ENCODE measurements at regions not wholly inside any gene's neighbourhood (a gene's known extent, or its start where the extent isn't known, plus 50 kb on each side); places are given as distances from the start of the nearest gene placed in this dataset.
"Not testable (repeated sequence)": the region's sequence is repeated elsewhere in the genome, so short reads cannot be mapped to it uniquely, and the experiment has no call there.

- peak; percentile 81 for DNase-seq
Observed at GRCh38 chr2:95686056-95686825, 94.4 kb downstream of the TRIM43 start.

GRCh38 chr2:95687852-95688251 lies 96.1 kb downstream of the TRIM43 start:
- DNase-seq = peak; percentile 66

- DNase-seq = not testable (repeated sequence)
Observed at GRCh38 chr2:95691210-95691609, 99.4 kb downstream of the TRIM43 start.

- not testable (repeated sequence) for DNase-seq
Observed at GRCh38 chr2:95693071-95693846, 101.5 kb downstream of the TRIM43 start.

GRCh38 chr2:95695613-95696012 lies 103.8 kb downstream of the TRIM43 start:
- no peak for DNase-seq

DNA sequence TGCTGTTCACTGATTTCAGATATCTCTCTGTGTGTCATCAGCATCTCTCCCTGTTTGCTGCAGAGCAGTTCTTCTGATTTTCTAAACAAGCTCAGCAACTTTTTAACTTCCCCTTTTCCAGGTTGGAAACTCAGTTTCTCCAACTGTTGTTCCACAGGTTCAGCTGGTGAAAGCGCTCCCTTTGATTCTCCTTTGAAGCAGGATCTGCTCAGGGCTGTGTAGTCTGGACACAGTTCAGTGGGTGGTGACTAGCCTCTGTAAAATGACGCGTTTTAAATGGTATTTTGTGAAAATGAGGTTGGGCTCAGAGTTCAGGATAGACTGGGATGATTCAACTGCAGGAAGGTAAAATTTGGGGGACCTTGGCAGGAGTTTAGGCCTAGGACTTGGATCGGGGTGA lies 106.3 kb downstream of the TRIM43 start:
- peak; percentile 44 for DNase-seq

DNA sequence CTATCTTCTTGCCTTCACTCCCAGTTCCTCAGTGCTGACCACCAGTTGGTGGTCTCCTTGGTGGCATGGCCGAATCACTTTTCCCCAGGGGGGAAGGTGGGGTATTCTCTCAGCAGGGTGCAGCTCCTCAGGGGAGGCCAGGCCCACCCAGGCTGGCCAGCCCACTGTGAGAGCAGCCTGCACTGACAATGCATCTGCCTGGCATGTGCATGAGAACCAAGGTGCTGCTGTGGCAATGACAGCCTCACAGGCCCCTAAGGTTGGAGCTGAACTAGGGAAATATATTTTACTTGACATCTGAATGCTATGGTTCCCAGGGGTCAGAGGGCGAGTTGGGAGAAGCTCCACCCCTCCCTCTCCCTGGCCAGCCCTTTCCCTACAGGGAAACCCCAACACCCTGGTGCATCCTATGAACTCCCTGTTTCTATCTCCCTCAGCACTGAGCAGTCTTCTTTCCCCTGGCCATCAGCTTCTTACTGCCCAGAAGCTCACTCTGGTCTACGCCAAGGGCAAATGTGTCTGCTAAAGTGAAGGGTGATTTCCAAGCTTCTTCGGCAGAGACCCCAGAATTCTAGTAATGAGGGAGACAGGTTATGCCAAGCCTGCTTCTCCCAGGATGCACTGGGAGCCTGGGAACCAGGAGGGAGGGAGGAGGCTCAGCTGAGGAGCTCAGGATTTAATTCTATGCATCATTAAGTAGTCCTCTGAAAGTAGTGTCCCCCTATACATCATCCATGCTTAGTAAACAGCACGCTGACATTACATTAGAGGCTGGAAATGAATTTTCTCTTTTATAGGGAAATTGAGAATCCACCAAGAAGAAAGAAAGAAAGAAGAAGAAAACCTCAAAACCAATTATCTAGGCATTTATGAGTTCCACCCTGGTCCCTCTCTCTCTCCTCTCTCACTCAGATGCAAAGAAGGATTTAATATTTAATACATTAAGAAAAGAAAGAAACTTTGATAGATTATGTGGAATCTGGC lies 107.7 kb downstream of the TRIM43 start:
- DNase-seq = not testable (repeated sequence)

DNA sequence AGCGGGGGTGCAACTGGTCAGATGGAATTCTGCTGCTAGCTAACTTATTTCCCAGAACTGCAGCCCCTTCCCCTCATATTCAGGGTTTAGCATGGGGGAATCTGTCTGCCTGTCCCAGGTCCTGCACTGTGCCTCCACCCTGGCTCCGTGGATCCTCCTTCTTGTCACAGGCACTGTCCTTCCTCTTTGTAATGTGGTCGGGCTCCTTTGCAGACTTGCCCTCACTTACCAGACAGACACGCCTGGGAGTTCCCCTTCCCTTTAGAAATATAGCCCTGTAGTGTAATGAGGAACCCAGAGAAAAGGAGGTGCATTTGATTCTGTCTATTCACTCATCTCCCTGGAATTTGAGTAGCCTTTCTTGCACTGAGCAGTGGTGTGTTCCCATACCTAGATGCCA lies 108.7 kb downstream of the TRIM43 start:
- no peak for DNase-seq

- DNase-seq = no peak
Observed at GRCh38 chr2:95702471-95702870, 110.7 kb downstream of the TRIM43 start.

- not testable (repeated sequence) for DNase-seq
Observed at GRCh38 chr2:95707161-95707560, 115.4 kb downstream of the TRIM43 start.

GRCh38 chr2:95707837-95708236 lies 116.0 kb downstream of the TRIM43 start:
- DNase-seq = no peak

DNA sequence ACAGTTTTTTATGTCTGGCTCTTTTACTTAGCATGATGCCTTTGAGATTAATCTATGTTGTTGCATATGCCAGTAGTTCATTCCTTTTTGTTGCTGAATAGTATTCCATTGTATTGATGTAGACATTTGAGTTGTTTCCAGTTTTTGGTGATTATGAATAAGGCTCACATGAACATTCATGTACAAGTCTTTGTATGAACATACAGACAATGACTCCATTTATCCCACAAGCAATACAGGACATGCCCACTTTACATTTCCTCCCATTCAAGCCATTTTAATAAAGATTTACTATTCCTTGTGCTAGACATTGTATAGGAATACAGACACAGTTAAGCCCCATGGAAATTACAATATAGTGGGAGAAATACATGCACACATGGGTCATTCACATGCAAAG lies 118.0 kb downstream of the TRIM43 start:
- no peak for DNase-seq

- not testable (repeated sequence) for DNase-seq
Observed at GRCh38 chr2:95713470-95714177, 121.8 kb downstream of the TRIM43 start.

GRCh38 chr2:95714398-95714797 lies 122.6 kb downstream of the TRIM43 start:
- DNase-seq = not testable (repeated sequence)

- no peak for DNase-seq
Observed at GRCh38 chr2:95719473-95720060, 127.8 kb downstream of the TRIM43 start.

GRCh38 chr2:95721726-95722125 lies 129.9 kb downstream of the TRIM43 start:
- no peak for DNase-seq

DNA sequence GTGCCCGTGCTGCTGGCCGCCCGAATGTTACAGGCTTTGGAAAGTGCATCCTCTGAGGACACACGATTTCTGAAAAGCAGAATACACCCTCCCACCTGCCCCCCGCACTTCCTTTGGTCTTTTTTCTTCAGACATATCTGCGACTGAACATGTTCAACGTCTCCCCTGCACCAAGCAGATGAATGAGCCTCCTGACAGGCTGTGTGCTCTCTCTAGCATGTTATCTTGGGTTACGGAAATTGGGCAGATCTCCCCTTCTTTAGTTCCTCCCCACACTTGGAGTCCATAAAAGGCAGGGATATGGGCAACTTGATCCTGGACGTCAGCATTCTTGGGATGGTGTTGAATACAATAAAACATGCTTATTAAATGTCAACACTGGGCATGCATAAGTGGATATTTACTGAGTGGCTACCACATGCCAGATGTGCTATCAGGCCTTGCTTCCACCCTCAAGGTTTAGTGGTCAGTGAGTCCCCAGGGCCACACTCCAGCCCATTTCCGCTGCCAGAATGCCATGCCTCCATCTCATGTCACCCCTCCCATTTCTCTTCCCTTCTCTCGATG lies 130.4 kb downstream of the TRIM43 start:
- DNase-seq = no peak

DNA sequence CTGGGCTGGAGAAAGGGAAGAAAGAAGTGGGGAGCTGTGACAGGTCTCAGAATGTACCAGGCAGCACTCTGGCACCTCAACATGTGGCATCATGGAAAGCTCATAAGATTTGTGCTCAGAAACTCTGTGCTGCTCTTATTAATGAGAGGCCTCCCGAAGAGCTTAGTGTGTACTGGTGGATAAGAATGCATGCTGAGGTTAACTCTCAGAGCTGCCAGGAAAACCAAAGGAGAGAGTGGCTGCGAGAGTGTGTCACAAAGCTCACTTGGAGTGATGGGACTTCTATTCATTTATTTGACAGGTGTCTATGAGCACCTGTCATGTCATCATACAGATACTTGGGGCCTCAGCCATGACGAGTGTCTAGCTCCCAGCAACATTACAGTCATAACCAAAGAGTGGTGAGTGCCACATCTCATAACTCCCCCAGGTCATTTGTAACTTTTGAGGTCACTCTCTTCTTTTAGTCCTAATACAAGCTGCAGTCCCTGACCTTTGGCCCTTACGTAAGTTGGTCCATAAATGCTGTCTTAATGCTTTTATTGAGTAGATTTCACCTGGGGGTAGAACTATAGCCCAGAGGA lies 131.9 kb downstream of the TRIM43 start:
- not testable (repeated sequence) for DNase-seq

- DNase-seq = peak; percentile 35
Observed at GRCh38 chr2:95725191-95725590, 133.4 kb downstream of the TRIM43 start.

DNA sequence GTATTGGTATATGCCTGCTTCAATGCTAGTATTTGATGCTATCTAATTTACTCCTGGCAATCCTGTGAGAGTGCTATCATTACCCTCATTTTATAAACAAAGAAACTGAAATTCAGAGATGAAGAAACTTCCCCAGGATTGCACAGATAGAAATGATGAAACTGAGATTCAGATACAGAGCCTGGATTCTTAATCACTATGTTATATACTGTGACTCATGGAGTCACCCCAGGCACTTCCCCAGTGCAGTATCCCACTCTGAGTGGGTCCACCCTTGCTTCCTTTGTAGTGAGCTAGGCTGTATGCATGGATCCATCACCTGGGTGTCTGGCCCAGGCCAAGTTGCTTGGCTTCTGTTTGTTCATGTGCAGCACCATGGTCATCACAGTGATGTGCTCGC lies 133.9 kb downstream of the TRIM43 start:
- DNase-seq = peak; percentile 35

DNA sequence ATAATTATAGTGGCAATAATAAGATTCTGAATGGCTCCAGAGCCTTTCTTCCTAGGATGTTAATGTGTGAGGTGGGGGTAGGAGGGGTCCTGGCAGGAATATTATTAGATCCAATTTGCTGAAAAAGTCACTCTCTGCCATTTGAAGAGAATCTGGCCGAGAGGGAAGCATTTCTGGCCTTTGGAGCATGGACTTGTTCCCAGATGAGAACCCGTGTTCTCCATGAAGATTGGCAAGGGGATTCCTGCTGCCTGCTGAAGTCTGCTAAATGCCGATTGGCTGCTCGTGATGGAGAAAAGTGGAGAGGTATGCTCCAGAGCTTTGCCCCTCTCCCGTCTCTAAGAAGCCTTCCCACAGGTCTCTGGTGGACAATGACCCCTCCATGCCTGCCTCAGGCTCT lies 135.6 kb downstream of the TRIM43 start:
- DNase-seq = not testable (repeated sequence)

Measured in fibroblast of skin of right biceps (primary cell).